Naive thymus-derived CD8-positive, alpha-beta T cell (primary cell): ENCODE measurements at regions not wholly inside any gene's neighbourhood (a gene's known extent, or its start where the extent isn't known, plus 50 kb on each side); places are given as distances from the start of the nearest gene placed in this dataset.
"Not testable (repeated sequence)": the region's sequence is repeated elsewhere in the genome, so short reads cannot be mapped to it uniquely, and the experiment has no call there.

ENCODE experiments used
- ATAC-seq, 2 donors: fragments of 150-1000 bp; cut with Tn5 transposase in 1 of 2; sonication (Bioruptor Pico), chemical (Tn5 transposase) in 1 of 2; 1 replicate in 1 of 2; 2 replicates in 1 of 2; pipeline ENCODE4 v1.10.0; 2021; ENCODE audit warnings: mild to moderate bottlenecking in 2 of 2, moderate library complexity in 2 of 2
- POLR2A ChIA-PET: fragments of 350-600 bp; sonication (Branson Sonifier 250); formaldehyde crosslinking; loops from one replicate; lab custom pipeline; 2021; ENCODE audit warnings: antibody characterized with exemption; lab: Charles Lee
- DNase-seq, 10 donors: peaks; one replicate each; pipeline versions ENCODE4 v3.0.0 to v3.0.0-alpha.2; 2020 to 2022
- H3K27ac Mint-ChIP-seq, 10 donors: one replicate each; pipeline ENCODE4 v1.8.0; 2020 to 2022; ENCODE audit warnings: mild to moderate bottlenecking in 10 of 10, mixed read lengths in 10 of 10, moderate library complexity in 4 of 10, inconsistent platforms in 1 of 10
- H3K27me3 Mint-ChIP-seq, 5 donors: one replicate each; pipeline ENCODE4 v1.8.0; 2021 to 2022; ENCODE audit warnings: mixed read lengths in 5 of 5
- H3K36me3 Mint-ChIP-seq, 3 donors: one replicate each; pipeline ENCODE4 v1.8.0; 2020 to 2022; ENCODE audit warnings: mixed read lengths in 3 of 3, mild to moderate bottlenecking in 2 of 3, inconsistent platforms in 1 of 3
- H3K4me1 Mint-ChIP-seq, 4 donors: one replicate each; pipeline ENCODE4 v1.8.0; 2021 to 2022; ENCODE audit warnings: mixed read lengths in 4 of 4
- H3K4me3 Mint-ChIP-seq, 10 donors: one replicate each; pipeline ENCODE4 v1.8.0; 2020 to 2022; ENCODE audit warnings: mild to moderate bottlenecking in 10 of 10, mixed read lengths in 10 of 10, moderate library complexity in 6 of 10, inconsistent platforms in 1 of 10
- H3K9me3 Mint-ChIP-seq, 9 donors: one replicate each; pipeline ENCODE4 v1.8.0; 2020 to 2022; ENCODE audit warnings: mixed read lengths in 9 of 9, mild to moderate bottlenecking in 3 of 9, inconsistent platforms in 1 of 9, moderate library complexity in 1 of 9

- Mint-ChIP-seq H3K36me3 (no peaks in the 10 kb centered on the region), H3K27me3 (no peaks in the 10 kb centered on the region), H3K4me1 (no peaks in the 10 kb centered on the region), H3K4me3 (no peak overlapping the region), H3K27ac (no peak overlapping the region), H3K9me3 (peaks cover 0 to 22% (median 3%) of the 10 kb centered on the region in 9 donors)
- ATAC-seq, result no peak
- no peak for DNase-seq
- POLR2A ChIA-PET, result no interaction called here
These were observed 1330.5 kb upstream of the PABPC4L start for GRCh38 chr4:135532132-135532531.

- H3K27ac Mint-ChIP-seq, result no peak overlapping the region
- no peaks in the 10 kb centered on the region for H3K36me3 Mint-ChIP-seq
- no peaks in the 10 kb centered on the region for H3K4me1 Mint-ChIP-seq
- DNase-seq (no peak), ATAC-seq (no peak)
- no peak overlapping the region for H3K4me3 Mint-ChIP-seq
- no peaks in the 10 kb centered on the region for H3K27me3 Mint-ChIP-seq
- POLR2A ChIA-PET, result no interaction called here
- H3K9me3 Mint-ChIP-seq, result peaks cover 0 to 11% (median 2%) of the 10 kb centered on the region in 9 donors
These were observed 1313.7 kb upstream of the PABPC4L start for GRCh38 chr4:135515295-135515694.

- H3K4me3 Mint-ChIP-seq, result no peak overlapping the region
- no peaks in the 10 kb centered on the region for H3K4me1 Mint-ChIP-seq
- POLR2A ChIA-PET, result no interaction called here
- no peaks in the 10 kb centered on the region for H3K27me3 Mint-ChIP-seq
- peaks cover 0 to 8% (median 4%) of the 10 kb centered on the region in 9 donors for H3K9me3 Mint-ChIP-seq
- ATAC-seq, result no peak
- H3K27ac Mint-ChIP-seq, result no peak overlapping the region
- DNase-seq, result no peak
- no peaks in the 10 kb centered on the region for H3K36me3 Mint-ChIP-seq
These were observed 1309.0 kb upstream of the PABPC4L start for GRCh38 chr4:135510582-135510981.

- ATAC-seq (no peak), DNase-seq (no peak)
- Mint-ChIP-seq H3K4me1 (no peaks in the 10 kb centered on the region), H3K27me3 (no peaks in the 10 kb centered on the region), H3K9me3 (peaks cover 0 to 10% (median 5%) of the 10 kb centered on the region in 9 donors), H3K27ac (no peak overlapping the region), H3K36me3 (no peaks in the 10 kb centered on the region), H3K4me3 (no peak overlapping the region)
- POLR2A ChIA-PET, result no interaction called here
These were observed 1306.6 kb upstream of the PABPC4L start for GRCh38 chr4:135508006-135508714.

GRCh38 chr4:135497563-135498152, 1296.1 kb upstream of the PABPC4L start:
- POLR2A ChIA-PET, result no interaction called here
- peaks cover 0 to 21% (median 5%) of the 10 kb centered on the region in 9 donors for H3K9me3 Mint-ChIP-seq
- H3K36me3 Mint-ChIP-seq, result no peaks in the 10 kb centered on the region
- ATAC-seq, result no peak
- H3K4me1 Mint-ChIP-seq, result no peaks in the 10 kb centered on the region
- H3K27me3 Mint-ChIP-seq, result no peaks in the 10 kb centered on the region
- no peak for DNase-seq
- H3K27ac Mint-ChIP-seq, result no peak overlapping the region
- H3K4me3 Mint-ChIP-seq, result no peak overlapping the region

GRCh38 chr4:135492439-135492838, 1290.8 kb upstream of the PABPC4L start:
- no peaks in the 10 kb centered on the region for H3K4me1 Mint-ChIP-seq
- no peaks in the 10 kb centered on the region for H3K36me3 Mint-ChIP-seq
- POLR2A ChIA-PET, result no interaction called here
- no peaks in the 10 kb centered on the region for H3K27me3 Mint-ChIP-seq
- no peak overlapping the region for H3K4me3 Mint-ChIP-seq
- ATAC-seq, result no peak
- H3K9me3 Mint-ChIP-seq, result peaks cover 0 to 18% (median 1%) of the 10 kb centered on the region in 9 donors
- no peak for DNase-seq
- no peak overlapping the region for H3K27ac Mint-ChIP-seq

- Mint-ChIP-seq H3K4me3 (no peak overlapping the region), H3K36me3 (no peaks in the 10 kb centered on the region), H3K4me1 (no peaks in the 10 kb centered on the region), H3K27me3 (no peaks in the 10 kb centered on the region), H3K27ac (no peak overlapping the region), H3K9me3 (peaks cover 0 to 5% (median 1%) of the 10 kb centered on the region in 9 donors)
- no peak for DNase-seq
- POLR2A ChIA-PET, result no interaction called here
- ATAC-seq, result no peak
These were observed 1283.8 kb upstream of the PABPC4L start for GRCh38 chr4:135485371-135485770.

GRCh38 chr4:135476272-135476671, 1274.7 kb upstream of the PABPC4L start:
- POLR2A ChIA-PET, result no interaction called here

GRCh38 chr4:135464311-135464710, 1262.7 kb upstream of the PABPC4L start:
- ATAC-seq, result no peak
- no peaks in the 10 kb centered on the region for H3K36me3 Mint-ChIP-seq
- H3K27ac Mint-ChIP-seq, result no peak overlapping the region
- H3K4me1 Mint-ChIP-seq, result no peaks in the 10 kb centered on the region
- no peak for DNase-seq
- peaks cover 0 to 16% (median 8%) of the 10 kb centered on the region in 9 donors for H3K9me3 Mint-ChIP-seq
- H3K4me3 Mint-ChIP-seq, result no peak overlapping the region
- POLR2A ChIA-PET, result no interaction called here
- no peaks in the 10 kb centered on the region for H3K27me3 Mint-ChIP-seq

More at GRCh38 chr4:135476272-135476671, 1274.7 kb upstream of the PABPC4L start:
- H3K27ac Mint-ChIP-seq, result no peak overlapping the region
- H3K36me3 Mint-ChIP-seq, result no peaks in the 10 kb centered on the region
- DNase-seq (no peak), ATAC-seq (no peak)
- H3K4me1 Mint-ChIP-seq, result no peaks in the 10 kb centered on the region
- no peaks in the 10 kb centered on the region for H3K27me3 Mint-ChIP-seq
- H3K4me3 Mint-ChIP-seq, result no peak overlapping the region
- H3K9me3 Mint-ChIP-seq, result peaks cover 4 to 18% (median 9%) of the 10 kb centered on the region in 9 donors

- ATAC-seq, DNase-seq, H3K4me1 Mint-ChIP-seq, H3K27ac Mint-ChIP-seq, H3K27me3 Mint-ChIP-seq, H3K4me3 Mint-ChIP-seq, POLR2A ChIA-PET, H3K9me3 Mint-ChIP-seq, H3K36me3 Mint-ChIP-seq: not testable (repeated sequence)
These were observed 1246.0 kb upstream of the PABPC4L start for GRCh38 chr4:135447598-135447997.

GRCh38 chr4:135434936-135435335, 1233.3 kb upstream of the PABPC4L start:
- Mint-ChIP-seq H3K27me3 (no peaks in the 10 kb centered on the region), H3K4me3 (no peak overlapping the region), H3K27ac (no peak overlapping the region), H3K36me3 (peaks cover 0 to 4% (median 0%) of the 10 kb centered on the region in 3 donors), H3K9me3 (peaks cover 4 to 46% (median 17%) of the 10 kb centered on the region in 9 donors), H3K4me1 (no peaks in the 10 kb centered on the region)
- no peak for DNase-seq
- no peak for ATAC-seq
- POLR2A ChIA-PET, result no interaction called here

GRCh38 chr4:135429528-135429927, 1227.9 kb upstream of the PABPC4L start:
- POLR2A ChIA-PET, result no interaction called here
- Mint-ChIP-seq H3K36me3 (no peaks in the 10 kb centered on the region), H3K27ac (no peak overlapping the region), H3K27me3 (no peaks in the 10 kb centered on the region), H3K4me3 (no peak overlapping the region), H3K9me3 (peaks cover 0 to 10% (median 4%) of the 10 kb centered on the region in 9 donors), H3K4me1 (no peaks in the 10 kb centered on the region)
- DNase-seq (no peak), ATAC-seq (no peak)

- POLR2A ChIA-PET, result no interaction called here
- no peak overlapping the region for H3K27ac Mint-ChIP-seq
These were observed 1216.8 kb upstream of the PABPC4L start for GRCh38 chr4:135418353-135418752.

More at GRCh38 chr4:135418353-135418752, 1216.8 kb upstream of the PABPC4L start:
- Mint-ChIP-seq H3K4me1 (no peaks in the 10 kb centered on the region), H3K36me3 (no peaks in the 10 kb centered on the region), H3K4me3 (no peak overlapping the region), H3K9me3 (peaks cover 0 to 15% (median 3%) of the 10 kb centered on the region in 9 donors), H3K27me3 (no peaks in the 10 kb centered on the region)
- no peak for ATAC-seq
- no peak for DNase-seq
